Progenitor cell of endocrine pancreas (in vitro differentiated cells): ENCODE measurements at regions not wholly inside any gene's neighbourhood (a gene's known extent, or its start where the extent isn't known, plus 50 kb on each side); places are given as distances from the start of the nearest gene placed in this dataset.

Experiments
- DNase-seq: peaks from one replicate; pipeline ENCODE4 v3.0.0; 2021; ENCODE audit warnings: low spot score; ENCODE audit not compliant: unreplicated experiment
- H3K27ac Mint-ChIP-seq: 2 replicates; pipeline ENCODE4 v1.8.0; 2021; ENCODE audit warnings: mild to moderate bottlenecking, moderate library complexity, mixed read lengths
- H3K27me3 Mint-ChIP-seq: 2 replicates; pipeline ENCODE4 v1.8.0; 2021; ENCODE audit warnings: mixed read lengths
- H3K36me3 Mint-ChIP-seq: 2 replicates; pipeline ENCODE4 v1.8.0; 2022; ENCODE audit warnings: mixed read lengths; ENCODE audit not compliant: insufficient read depth
- H3K4me1 Mint-ChIP-seq: 2 replicates; pipeline ENCODE4 v1.8.0; 2021; ENCODE audit warnings: low read depth, mixed read lengths
- H3K4me3 Mint-ChIP-seq: 2 replicates; pipeline ENCODE4 v1.8.0; 2021; ENCODE audit warnings: low read depth, mild to moderate bottlenecking, moderate library complexity, mixed read lengths
- H3K9me3 Mint-ChIP-seq: 2 replicates; pipeline ENCODE4 v1.8.0; 2021; ENCODE audit warnings: low read depth, mixed read lengths
- TF ChIP-seq, protein P1 (sequence below): fragments of 200-600 bp; sonication (generic); IDR thresholded peaks from one replicate; pipeline ENCODE4 v1.5.0; 2021; ENCODE audit warnings: antibody characterized with exemption, mild to moderate bottlenecking; ENCODE audit not compliant: unreplicated experiment

GRCh38 chr14:82757776-82758175 is 1224.1 kb upstream of the SEL1L start:
- Mint-ChIP-seq H3K36me3 (no peaks in the 10 kb centered on the region), H3K4me1 (no peaks in the 10 kb centered on the region)
- no peak for DNase-seq

DNA sequence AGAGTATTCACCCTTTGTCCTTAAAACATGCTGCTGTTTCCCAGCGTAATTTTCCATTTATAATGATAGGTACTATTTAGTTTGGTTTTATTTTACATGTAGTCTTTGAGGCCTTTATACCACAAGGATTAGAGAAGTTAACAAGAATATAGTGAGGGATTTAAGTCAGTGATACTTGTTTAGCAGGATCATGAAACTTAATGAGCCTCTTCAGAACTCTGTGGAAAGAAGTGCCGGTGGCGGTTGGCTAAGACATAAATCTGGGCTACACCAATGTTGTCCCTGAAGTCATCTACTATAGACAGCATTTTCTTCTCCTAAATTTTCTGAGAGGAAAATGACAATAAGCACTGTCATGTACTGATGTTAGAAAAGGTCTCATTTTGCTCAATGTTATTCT is 1226.0 kb upstream of the SEL1L start:
- DNase-seq = no peak
- Mint-ChIP-seq H3K4me1 (no peaks in the 10 kb centered on the region), H3K9me3 (no peaks in the 10 kb centered on the region), H3K27ac (no peak overlapping the region), H3K36me3 (no peaks in the 10 kb centered on the region), H3K4me3 (no peak overlapping the region), H3K27me3 (no peaks in the 10 kb centered on the region)
- TF ChIP-seq, protein P1, sequence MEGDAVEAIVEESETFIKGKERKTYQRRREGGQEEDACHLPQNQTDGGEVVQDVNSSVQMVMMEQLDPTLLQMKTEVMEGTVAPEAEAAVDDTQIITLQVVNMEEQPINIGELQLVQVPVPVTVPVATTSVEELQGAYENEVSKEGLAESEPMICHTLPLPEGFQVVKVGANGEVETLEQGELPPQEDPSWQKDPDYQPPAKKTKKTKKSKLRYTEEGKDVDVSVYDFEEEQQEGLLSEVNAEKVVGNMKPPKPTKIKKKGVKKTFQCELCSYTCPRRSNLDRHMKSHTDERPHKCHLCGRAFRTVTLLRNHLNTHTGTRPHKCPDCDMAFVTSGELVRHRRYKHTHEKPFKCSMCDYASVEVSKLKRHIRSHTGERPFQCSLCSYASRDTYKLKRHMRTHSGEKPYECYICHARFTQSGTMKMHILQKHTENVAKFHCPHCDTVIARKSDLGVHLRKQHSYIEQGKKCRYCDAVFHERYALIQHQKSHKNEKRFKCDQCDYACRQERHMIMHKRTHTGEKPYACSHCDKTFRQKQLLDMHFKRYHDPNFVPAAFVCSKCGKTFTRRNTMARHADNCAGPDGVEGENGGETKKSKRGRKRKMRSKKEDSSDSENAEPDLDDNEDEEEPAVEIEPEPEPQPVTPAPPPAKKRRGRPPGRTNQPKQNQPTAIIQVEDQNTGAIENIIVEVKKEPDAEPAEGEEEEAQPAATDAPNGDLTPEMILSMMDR = no peak

More at GRCh38 chr14:82757776-82758175, 1224.1 kb upstream of the SEL1L start:
- Mint-ChIP-seq H3K27ac (no peak overlapping the region), H3K4me3 (no peak overlapping the region), H3K27me3 (no peaks in the 10 kb centered on the region), H3K9me3 (peaks cover 5% of the 10 kb centered on the region)
- TF ChIP-seq, protein P1 = no peak

DNA sequence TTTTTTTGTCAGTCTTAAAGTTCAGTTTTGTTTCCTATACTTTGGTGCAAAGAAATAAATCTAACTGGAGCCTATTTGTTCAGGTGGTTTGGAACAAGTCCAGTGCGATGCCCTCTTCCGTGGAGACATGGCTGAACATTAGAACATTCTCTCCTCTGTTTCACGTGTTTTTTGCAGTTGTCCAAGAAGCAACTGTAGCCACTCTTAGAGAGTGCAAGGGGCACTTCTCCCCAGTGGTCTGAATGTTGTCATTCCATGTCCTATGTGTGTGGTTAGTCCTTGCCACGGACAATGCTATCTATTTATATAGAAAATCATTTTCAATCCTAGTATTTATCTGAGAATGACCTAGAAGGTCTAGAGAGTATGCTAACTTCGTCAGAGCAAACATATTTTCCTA is 1232.5 kb upstream of the SEL1L start:
- no peak overlapping the region for H3K27ac Mint-ChIP-seq
- no peaks in the 10 kb centered on the region for H3K27me3 Mint-ChIP-seq
- H3K9me3 Mint-ChIP-seq = no peaks in the 10 kb centered on the region
- no peak for DNase-seq
- TF ChIP-seq, protein P1 = no peak
- no peaks in the 10 kb centered on the region for H3K4me1 Mint-ChIP-seq
- no peak overlapping the region for H3K4me3 Mint-ChIP-seq
- no peaks in the 10 kb centered on the region for H3K36me3 Mint-ChIP-seq

DNA sequence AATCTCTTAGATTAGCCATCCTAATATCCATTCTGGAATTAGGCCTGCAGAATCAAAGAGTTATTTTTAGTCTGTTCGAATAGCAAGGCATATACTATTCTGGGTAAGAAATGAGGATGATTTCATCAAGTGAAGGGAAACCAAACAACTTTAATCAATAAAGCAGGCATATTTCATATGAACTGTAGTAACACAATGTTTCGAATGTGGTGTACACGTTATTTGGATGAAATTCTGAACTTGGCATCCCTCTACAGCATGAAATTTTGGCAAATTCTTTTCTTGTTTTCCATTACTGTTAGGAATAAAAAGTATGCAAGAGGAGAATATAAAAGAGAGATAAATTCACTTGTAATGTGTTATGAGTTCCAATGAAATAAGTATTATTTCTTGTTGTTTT is 1233.3 kb upstream of the SEL1L start:
- no peaks in the 10 kb centered on the region for H3K36me3 Mint-ChIP-seq
- TF ChIP-seq, protein P1 = no peak
- H3K27me3 Mint-ChIP-seq = no peaks in the 10 kb centered on the region
- no peak overlapping the region for H3K4me3 Mint-ChIP-seq
- DNase-seq = no peak
- no peaks in the 10 kb centered on the region for H3K4me1 Mint-ChIP-seq
- H3K9me3 Mint-ChIP-seq = no peaks in the 10 kb centered on the region
- H3K27ac Mint-ChIP-seq = no peak overlapping the region

GRCh38 chr14:82776958-82777357 is 1243.3 kb upstream of the SEL1L start:
- H3K27ac Mint-ChIP-seq = no peak overlapping the region
- no peaks in the 10 kb centered on the region for H3K36me3 Mint-ChIP-seq
- H3K27me3 Mint-ChIP-seq = no peaks in the 10 kb centered on the region
- TF ChIP-seq, protein P1 = no peak
- no peaks in the 10 kb centered on the region for H3K4me1 Mint-ChIP-seq
- no peak for DNase-seq
- H3K9me3 Mint-ChIP-seq = peaks cover 6% of the 10 kb centered on the region
- H3K4me3 Mint-ChIP-seq = no peak overlapping the region
